GM21529 (cell line): ENCODE measurements at regions not wholly inside any gene's neighbourhood (a gene's known extent, or its start where the extent isn't known, plus 50 kb on each side); places are given as distances from the start of the nearest gene placed in this dataset.
"Not testable (repeated sequence)": the region's sequence is repeated elsewhere in the genome, so short reads cannot be mapped to it uniquely, and the experiment has no call there.

Experiments
- ATAC-seq: cut with Tn5 transposase; IDR thresholded peaks from one replicate; pipeline ENCODE4 v1.9.1; 2021; ENCODE audit not compliant: unreplicated experiment

DNA sequence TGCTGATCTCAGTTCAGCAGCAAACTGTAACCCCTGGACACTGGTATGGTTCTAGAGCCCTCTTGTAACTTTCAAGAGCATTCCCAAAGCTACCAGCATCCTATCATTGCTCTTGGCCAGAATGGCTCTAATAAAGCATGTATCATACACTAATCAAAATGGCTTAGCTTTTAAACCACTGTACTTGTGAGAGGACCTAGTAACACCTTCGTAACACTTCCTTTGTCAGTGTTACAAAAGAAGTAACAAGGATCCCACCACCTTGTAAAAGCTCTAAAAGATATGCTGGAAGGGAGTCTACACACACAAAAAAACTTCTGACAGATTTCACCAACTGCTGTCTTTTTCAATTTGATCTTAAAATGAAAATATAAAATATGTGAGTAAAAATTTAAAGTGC lies 144.7 kb downstream of the ALOX5 start:
- no peak for ATAC-seq

DNA sequence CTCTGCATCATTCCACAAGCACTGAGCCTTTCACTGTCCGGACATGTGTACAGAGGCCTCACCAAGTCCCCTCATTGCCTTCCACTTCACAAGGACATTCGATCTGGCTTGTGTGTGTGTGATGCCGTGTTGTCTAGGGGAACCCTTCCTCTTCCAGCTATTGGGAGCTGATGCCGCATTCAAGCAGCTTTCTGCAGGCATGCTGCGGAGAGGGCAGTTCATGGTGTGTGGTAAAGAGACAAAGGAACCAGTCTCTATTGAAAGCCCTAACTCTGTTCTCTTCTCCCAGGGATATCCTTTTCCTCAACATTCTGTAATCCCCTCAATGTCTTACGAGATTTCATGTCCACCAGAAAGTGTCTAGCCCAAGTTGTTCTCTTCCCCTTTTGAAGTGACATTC lies 141.6 kb downstream of the ALOX5 start:
- ATAC-seq, result no peak

DNA sequence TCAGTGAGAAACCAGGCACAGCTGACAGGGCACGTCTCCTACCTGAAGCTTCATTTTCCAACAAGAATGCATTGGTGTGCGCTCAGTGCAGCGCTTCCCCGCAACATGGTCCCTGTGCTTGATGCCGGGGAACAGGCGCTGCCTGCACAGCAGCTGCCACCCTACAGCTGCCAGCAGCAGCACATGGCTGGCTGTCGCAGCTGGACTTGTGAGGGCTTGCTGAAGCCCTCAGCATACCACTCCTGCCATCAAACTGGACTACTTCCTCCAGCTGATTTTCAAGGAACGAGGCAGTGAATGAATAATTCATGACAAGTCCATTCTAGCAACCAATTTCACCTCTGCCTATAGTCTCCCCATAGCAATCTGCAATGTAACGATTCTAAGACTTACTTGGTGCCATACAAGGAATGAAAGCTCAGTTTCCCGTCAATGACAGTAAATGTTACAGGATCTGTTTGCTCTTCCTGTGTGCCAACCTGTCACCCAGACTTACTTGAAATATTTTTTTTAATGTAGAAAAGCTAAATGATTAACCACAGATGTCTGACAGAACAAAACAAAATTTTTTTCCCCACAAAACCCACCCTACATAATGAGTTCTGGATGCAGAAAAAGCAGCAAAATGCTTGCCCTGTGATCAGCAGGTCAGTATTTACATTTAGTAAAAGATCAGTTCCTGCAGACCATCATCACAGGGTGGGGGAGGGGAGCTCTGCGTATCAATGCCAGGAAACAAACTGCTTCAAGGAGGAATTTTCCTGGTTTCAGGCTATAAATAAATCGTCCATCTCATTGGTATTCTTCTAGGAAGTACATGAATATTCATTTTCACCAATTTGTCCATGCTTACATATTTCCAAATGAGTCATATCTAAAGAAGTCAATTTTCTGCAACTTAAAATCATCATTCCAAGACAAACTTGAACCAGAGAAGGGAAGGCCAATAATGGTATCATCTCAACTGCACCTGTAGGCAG lies 140.6 kb downstream of the ALOX5 start:
- no peak for ATAC-seq

DNA sequence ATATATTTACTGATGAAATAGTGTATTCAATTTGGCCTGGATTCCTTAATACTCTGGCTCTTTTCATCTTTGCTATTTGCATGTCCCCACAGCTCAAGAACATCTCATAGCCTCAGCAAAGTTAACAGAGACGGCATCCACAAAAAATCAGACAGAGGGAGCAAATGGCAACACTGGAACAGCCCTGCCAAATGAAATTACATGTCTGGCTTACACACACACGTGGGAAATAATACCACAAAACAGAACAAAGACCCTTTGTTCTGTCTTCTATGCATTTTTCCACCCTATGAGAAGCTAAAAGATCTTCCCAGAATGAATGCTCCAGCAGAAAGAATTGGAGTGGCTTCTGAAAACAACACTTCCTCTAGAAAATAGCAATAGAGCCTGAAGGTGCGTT lies 139.5 kb downstream of the ALOX5 start:
- ATAC-seq, result no peak

DNA sequence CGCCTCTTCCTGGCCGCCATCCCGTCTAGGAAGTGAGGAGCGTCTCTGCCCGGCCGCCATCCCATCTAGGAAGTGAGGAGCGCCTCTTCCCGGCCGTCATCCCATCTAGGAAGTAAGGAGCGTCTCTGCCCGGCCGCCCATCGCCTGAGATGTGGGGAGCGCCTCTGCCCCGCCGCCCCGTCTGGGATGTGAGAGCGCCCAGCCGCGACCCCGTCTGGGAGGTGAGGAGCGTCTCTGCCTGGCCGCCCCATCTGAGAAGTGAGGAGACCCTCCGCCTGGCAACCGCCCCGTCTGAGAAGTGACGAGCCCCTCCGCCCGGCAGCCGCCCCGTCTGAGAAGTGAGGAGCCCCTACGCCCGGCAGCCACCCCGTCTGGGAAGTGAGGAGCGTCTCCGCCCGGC lies 137.9 kb downstream of the ALOX5 start:
- ATAC-seq, result not testable (repeated sequence)

DNA sequence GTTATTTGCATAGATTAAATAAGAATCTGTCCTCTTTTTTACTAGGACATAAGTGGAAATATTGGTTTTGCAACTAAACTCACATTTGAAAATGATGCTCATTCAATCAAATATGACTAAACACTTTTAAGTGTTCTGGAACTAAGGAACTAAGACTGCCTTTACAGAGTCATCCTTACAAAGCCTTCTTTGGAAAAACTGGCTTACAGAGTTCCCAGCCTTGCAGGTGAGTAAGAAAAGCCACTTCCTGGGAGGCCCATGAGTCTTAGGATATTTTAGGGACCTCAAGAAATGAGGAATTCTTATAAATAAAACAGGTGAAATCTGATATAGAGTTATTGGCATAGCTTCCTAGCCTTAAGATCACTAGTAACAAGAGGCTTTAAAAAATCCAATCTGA lies 135.5 kb downstream of the ALOX5 start:
- no peak for ATAC-seq

DNA sequence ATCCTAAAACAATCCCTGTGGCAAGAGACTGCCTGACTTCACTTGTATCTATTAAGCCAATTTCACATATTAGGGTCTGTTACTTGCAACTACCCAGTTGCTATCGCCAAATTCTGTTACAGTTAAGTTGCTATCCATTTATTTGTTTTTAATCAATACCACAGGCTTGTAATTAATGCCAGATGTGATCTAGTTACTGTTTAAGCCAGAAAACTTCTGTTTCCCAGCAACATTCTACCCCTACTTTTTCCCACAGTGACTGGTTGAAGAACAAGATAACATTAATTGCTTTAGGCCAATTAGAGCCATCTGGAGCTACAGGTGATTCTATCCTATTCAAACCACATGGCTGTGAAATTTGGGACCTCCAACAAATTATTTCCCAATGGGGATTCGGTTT lies 131.3 kb downstream of the ALOX5 start:
- no peak for ATAC-seq

DNA sequence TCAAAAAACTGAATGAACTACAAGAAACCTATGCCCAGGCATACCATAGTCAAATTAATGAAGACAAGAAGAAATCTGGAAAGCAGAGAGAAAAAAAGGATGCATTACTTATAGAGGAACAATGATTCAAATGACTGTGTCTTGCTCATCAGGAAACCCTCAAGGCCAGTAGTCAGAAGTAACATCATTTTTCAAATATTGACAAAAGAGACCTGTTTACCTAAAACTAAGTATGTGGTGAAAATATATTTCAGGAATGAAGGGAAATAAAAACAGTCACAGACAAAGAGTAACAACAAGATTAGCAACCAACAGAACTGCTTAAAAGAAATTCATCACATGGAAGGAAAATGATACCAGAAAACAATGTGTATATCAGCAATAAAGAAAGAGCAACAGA lies 128.4 kb downstream of the ALOX5 start:
- ATAC-seq, result no peak

DNA sequence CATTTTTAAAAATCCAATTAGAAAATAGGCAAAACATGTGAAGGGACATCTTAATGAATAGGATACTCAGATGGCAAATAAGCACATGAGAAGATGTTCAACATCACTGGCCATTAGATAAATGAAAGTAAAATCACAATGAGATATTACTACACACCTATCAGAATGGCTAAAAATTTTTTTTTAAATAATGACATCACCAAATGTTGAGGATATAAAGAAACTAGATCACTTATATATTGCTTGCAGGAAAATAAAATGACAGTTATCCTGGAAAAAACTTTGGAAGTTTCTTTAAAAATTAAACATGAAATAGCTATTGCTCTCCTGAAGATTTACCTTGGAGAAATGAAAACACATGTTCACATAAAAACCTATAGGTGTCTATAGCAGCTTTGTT lies 127.8 kb downstream of the ALOX5 start:
- no peak for ATAC-seq

DNA sequence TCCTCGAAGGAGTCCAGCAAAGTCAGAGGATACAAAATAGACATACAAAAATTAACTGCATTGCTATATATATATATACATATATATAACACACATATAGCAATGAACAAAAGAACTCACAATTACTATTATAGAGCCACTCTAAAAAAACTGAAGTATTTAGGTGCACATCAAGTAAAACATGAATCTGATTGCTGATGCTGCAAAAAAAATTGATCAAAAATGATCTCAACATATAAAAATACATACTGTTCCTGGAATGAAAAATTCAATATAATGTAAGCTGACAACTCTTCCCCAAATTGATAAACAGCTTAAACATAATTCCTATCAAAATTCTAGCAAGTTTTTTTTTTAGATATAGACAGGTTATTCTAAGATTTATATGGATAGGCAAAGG lies 126.8 kb downstream of the ALOX5 start:
- ATAC-seq, result no peak

DNA sequence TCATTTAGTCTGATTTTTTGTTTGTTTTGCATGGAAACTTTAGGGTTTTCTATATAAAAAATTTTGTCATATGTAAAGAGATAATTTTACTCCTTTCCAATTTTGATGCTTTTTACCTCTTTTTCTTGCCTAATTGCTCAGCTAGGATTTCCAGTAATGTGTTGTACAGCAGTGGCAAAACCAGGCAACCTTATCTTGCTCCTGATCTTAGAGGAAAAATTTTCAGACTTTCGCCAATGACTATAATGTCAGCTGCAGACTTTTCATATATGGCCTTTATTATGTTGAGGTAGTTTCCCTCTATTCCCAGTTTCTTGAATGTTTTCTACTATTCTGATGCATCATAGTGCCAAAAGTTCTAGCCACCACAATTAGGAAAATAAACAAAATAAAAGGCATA lies 126.3 kb downstream of the ALOX5 start:
- no peak for ATAC-seq

DNA sequence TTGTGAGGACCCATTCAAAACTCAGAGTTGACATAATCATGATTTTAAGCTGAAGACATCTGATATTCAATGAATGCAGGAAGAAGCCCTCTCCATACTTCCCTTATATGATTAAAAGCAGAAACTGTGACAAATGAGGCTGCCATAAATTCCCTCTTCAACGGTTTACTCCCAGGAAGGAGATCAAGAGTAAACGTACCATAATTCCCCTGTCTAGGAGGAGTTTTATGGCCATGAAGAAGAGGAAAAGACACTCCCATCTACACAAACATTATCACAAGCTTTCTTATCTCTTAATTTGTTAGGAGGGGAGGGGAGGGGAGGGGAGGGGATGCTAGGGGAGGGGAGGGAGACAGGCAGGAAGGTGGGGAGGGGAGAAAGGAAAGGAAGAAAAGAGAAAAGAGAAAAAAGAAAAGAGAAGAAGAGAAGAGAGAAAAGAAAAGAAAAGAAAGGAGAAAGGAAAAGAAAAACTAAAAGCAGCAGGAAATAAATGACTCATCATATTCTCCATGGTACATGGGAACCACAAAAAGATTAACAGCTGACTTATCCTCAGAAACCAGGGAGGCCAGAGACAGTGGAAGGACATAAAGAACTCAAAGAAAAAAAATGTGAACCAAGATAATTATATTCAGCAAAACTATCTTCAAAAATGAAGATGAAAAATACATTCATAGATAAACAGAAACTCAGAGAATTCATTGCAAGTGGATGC lies 121.6 kb downstream of the ALOX5 start:
- no peak for ATAC-seq
